Body of pancreas (tissue), 4 donors: ENCODE measurements at regions not wholly inside any gene's neighbourhood (a gene's known extent, or its start where the extent isn't known, plus 50 kb on each side); places are given as distances from the start of the nearest gene placed in this dataset.

Experiments
- ATAC-seq: fragments of 150-250 bp; one replicate; pipeline ENCODE4 v1.9.1; 2016
- DNase-seq, 4 donors: peaks; one replicate each; pipeline ENCODE4 v3.0.0-alpha.2; 2019
- H3K27ac ChIP-seq, 4 donors: fragments of 200-600 bp; sonication (generic); 1 replicate in 3 of 4; 2 replicates in 1 of 4; pipeline versions ENCODE4 v1.5.1 to v1.6.1; 2016 to 2019; ENCODE audit warnings: mild to moderate bottlenecking in 1 of 4, mixed read lengths in 1 of 4, moderate library complexity in 1 of 4
- H3K27me3 ChIP-seq, 2 donors: fragments of 200-600 bp; sonication (generic); one replicate each; pipeline ENCODE4 v1.6.0; 2016; ENCODE audit warnings: mild to moderate bottlenecking in 1 of 2
- H3K36me3 ChIP-seq, 2 donors: fragments of 200-600 bp; sonication (generic); replicated peaks in 1 of 2; 2 replicates each; pipeline ENCODE4 v1.5.1; 2016; ENCODE audit warnings: low read depth in 2 of 2; ENCODE audit not compliant: insufficient read depth in 1 of 2
- H3K4me1 ChIP-seq: fragments of 200-600 bp; sonication (generic); one replicate; pipeline ENCODE4 v1.6.0; 2016
- H3K4me3 ChIP-seq, 2 donors: fragments of 200-600 bp; sonication (generic); 1 replicate in 1 of 2; 2 replicates in 1 of 2; pipeline ENCODE4 v1.5.1; 2016 to 2019
- H3K9me3 ChIP-seq, 3 donors: fragments of 200-600 bp; sonication (generic); 1 replicate in 2 of 3; 2 replicates in 1 of 3; pipeline ENCODE4 v1.5.1; 2016
- CTCF ChIP-seq, 7 experiments: fragments of 450-650 bp in 4 of 7; fragments of 200-600 bp in 3 of 7; sonication (generic) in 3 of 7; IDR thresholded peaks; one replicate each; pipeline ENCODE4 v1.5.1; 2016 to 2019; ENCODE audit warnings: antibody characterized with exemption in 7 of 7
- POLR2A ChIP-seq, 3 donors: fragments of 450-650 bp; IDR thresholded peaks; one replicate each; pipeline ENCODE4 v1.6.1; 2016; ENCODE audit warnings: antibody characterized with exemption in 3 of 3, mild to moderate bottlenecking in 2 of 3
- WGBS, 2 donors: methylation state at CpG; one replicate each; pipeline ENCODE4 v1.1.5; 2017; 5-methylcytosine and 5-hydroxymethylcytosine counted together
- intact Hi-C: fragments of 100-400 bp; cut with DNase I; formaldehyde crosslinking; loops from one replicate; pipeline ENCODE4 v1.15.1; 2023

DNA sequence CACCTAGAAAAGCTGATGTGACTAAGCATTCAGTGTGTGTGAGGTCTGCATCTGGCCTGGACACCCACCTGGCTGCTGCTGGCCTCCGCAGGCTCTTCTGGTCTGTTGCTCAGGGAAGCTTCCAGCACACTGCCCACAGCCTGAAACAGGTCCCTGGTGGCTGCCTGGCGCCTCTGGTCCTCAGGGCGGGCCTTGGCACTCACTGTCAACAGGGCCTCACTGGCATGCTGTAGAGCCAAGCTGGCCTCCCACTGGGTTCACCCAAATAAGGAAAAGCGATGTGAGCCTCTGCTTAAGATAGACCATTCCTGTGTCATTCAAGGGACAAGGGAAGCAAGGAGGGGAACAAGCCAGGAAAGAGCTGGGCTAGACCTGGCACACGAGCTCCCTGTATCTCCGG lies 70.6 kb upstream of the BCO1 start:
- ATAC-seq: no peak
- DNase-seq: no peak
- Histone ChIP-seq H3K27ac (no peak overlapping the region), H3K36me3 (no peaks in the 10 kb centered on the region), H3K27me3 (no peaks in the 10 kb centered on the region), H3K4me3 (no peak overlapping the region), H3K4me1 (no peaks in the 10 kb centered on the region), H3K9me3 (no peaks in the 10 kb centered on the region)
- TF ChIP-seq POLR2A (IDR thresholded peaks at IDR 0.05): no peak
- TF ChIP-seq CTCF (IDR thresholded peaks at IDR 0.05): no peak
- 46 to 67% methylated on average over 3 to 6 of the region's 6 CpGs for WGBS, 2 donors
- intact Hi-C loops: no loop called here

- 53 to 77% methylated on average over 14 to 16 of the region's 16 CpGs for WGBS, 2 donors
- TF ChIP-seq CTCF (IDR thresholded peaks at IDR 0.05) (no peak), POLR2A (IDR thresholded peaks at IDR 0.05) (no peak)
Measured at GRCh38 chr16:81166417-81167300, 70.5 kb upstream of the GCSH start.

DNA sequence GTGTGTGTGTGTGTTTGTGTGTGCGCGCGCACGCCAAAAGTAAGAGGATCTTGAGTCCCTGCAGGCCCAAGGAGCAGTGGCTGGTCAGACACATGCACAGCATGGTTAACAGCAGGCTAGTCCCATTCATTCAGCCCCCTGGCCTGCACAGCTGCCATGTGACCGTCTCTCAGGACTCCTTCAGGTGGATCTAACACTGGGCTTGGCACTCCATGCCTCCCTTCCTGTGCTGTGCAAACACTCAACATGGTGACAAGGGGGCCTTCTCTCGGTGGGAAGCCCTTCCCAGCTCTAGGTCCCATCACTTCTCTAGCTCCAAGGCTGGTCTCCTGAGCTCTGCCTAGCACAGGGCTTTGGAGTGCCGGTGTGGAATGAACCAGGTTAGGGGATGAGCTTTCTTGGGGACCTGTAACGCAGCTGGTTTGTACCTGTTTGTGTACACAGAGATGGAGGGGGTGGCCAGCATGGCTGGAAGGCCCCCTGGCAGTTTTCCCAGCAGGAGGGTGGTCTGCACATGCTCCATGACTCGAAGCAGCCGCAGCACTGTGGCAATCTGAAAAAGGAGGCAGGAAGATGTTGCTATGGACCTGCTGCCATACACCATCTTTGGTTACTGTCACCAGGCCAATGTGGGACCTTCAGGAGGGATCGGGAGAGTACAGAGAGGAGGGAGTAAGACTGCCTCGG lies 69.4 kb upstream of the GCSH start:
- H3K9me3 ChIP-seq: no peaks in the 10 kb centered on the region
- ATAC-seq (no peak), DNase-seq (no peak)
- H3K27ac ChIP-seq: no peak overlapping the region
- WGBS, 2 donors: 50 to 64% methylated on average over 6 to 12 of the region's 12 CpGs
- no peaks in the 10 kb centered on the region for H3K36me3 ChIP-seq
- H3K4me1 ChIP-seq: no peaks in the 10 kb centered on the region
- intact Hi-C loops: no loop called here
- TF ChIP-seq CTCF (IDR thresholded peaks at IDR 0.05): no peak
- TF ChIP-seq POLR2A (IDR thresholded peaks at IDR 0.05): no peak
- H3K4me3 ChIP-seq: no peak overlapping the region
- no peaks in the 10 kb centered on the region for H3K27me3 ChIP-seq

More at GRCh38 chr16:81166417-81167300, 70.5 kb upstream of the GCSH start:
- Histone ChIP-seq H3K4me1 (no peaks in the 10 kb centered on the region), H3K27me3 (no peaks in the 10 kb centered on the region), H3K36me3 (no peaks in the 10 kb centered on the region), H3K27ac (no peak overlapping the region), H3K9me3 (no peaks in the 10 kb centered on the region), H3K4me3 (no peak overlapping the region)
- DNase-seq (no peak), ATAC-seq (no peak)
- intact Hi-C loops: no loop called here

DNA sequence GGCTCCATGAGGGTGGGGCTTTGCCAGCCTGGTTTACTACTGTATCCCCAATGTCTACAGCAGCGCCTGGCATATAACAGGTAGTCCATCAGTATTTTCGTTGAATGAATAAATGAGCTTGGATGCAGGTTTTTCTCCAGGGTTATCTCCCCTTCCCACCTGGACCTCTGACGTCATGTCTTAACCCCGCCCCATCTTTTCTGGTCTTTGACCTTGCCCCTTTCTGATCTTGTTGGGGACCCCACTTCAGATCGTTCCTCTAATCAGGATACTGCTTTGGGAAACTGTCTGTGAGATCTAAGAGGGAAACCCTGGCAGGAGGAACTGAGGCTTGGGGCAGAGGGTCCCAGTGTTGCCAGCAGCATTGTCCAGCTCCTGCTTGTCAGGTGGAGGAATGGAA lies 68.8 kb upstream of the GCSH start:
- 60 to 61% methylated on average over 5 of the region's 5 CpGs for WGBS, 2 donors
- Histone ChIP-seq H3K27me3 (no peaks in the 10 kb centered on the region), H3K4me3 (no peak overlapping the region), H3K36me3 (no peaks in the 10 kb centered on the region), H3K27ac (no peak overlapping the region), H3K9me3 (no peaks in the 10 kb centered on the region), H3K4me1 (no peaks in the 10 kb centered on the region)
- no peak for ATAC-seq
- TF ChIP-seq CTCF (IDR thresholded peaks at IDR 0.05): no peak
- TF ChIP-seq POLR2A (IDR thresholded peaks at IDR 0.05): no peak
- intact Hi-C loops: no loop called here
- no peak for DNase-seq
